ENCODE measurements at regions not wholly inside any gene's neighbourhood (a gene's known extent, or its start where the extent isn't known, plus 50 kb on each side); places are given as distances from the start of the nearest gene placed in this dataset.

GRCh38 chr14:42001431-42001830 lies 394.8 kb downstream of the LRFN5 start:
- TF ChIP-seq ZFP3 (CRISPR knock-in tag; IDR thresholded peaks at IDR 0.05): no peak
- no peak for TF ChIP-seq OSR1 (CRISPR knock-in tag; IDR thresholded peaks at IDR 0.05)
- TF ChIP-seq CREB5 (CRISPR knock-in tag; IDR thresholded peaks at IDR 0.05; ENCODE audit: low read depth): no peak
- no peak for TF ChIP-seq PATZ1 (CRISPR knock-in tag; IDR thresholded peaks at IDR 0.05; ENCODE audit: borderline replicate concordance)
- no peak for TF ChIP-seq ZFP30 (CRISPR knock-in tag; IDR thresholded peaks at IDR 0.05)
- TF ChIP-seq ZNF8 (CRISPR knock-in tag; IDR thresholded peaks at IDR 0.05): no peak
- no peak for TF ChIP-seq TCF4 (CRISPR knock-in tag; IDR thresholded peaks at IDR 0.05; ENCODE audit: borderline replicate concordance)
- TF ChIP-seq ISL1 (CRISPR knock-in tag; IDR thresholded peaks at IDR 0.05): no peak
- TF ChIP-seq TSHZ2 (CRISPR knock-in tag; IDR thresholded peaks at IDR 0.05): no peak
